ENCODE measurements at regions not wholly inside any gene's neighbourhood (a gene's known extent, or its start where the extent isn't known, plus 50 kb on each side); places are given as distances from the start of the nearest gene placed in this dataset.

GRCh38 chr11:108994887-108995286, 330.0 kb downstream of the DDX10 start:
- FAIRE-seq: no peak

DNA sequence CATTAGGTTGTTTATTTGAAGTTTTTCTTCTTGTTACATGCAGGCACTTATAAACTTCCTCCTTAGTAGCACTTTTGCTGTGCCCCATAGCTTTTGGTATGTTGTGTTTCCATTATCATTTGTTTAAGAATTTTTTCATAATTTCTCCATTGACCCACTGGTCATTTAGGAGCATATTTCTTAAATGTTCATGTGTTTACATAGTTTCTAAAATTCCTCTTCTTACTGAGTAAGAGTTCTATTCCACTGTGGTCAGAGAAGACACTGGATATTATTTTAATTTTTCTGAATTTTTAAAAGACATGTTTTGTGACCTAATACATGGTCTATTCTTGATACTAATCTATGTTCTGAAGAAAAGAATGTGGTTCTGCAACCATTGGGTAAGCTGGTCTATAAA, 333.0 kb downstream of the DDX10 start:
- no peak for FAIRE-seq

GRCh38 chr11:109000531-109000930, 335.7 kb downstream of the DDX10 start:
- FAIRE-seq: no peak

GRCh38 chr11:109001585-109001984, 336.7 kb downstream of the DDX10 start:
- FAIRE-seq: no peak

- no peak for FAIRE-seq
Measured at GRCh38 chr11:109012991-109013390, 348.1 kb downstream of the DDX10 start.

DNA sequence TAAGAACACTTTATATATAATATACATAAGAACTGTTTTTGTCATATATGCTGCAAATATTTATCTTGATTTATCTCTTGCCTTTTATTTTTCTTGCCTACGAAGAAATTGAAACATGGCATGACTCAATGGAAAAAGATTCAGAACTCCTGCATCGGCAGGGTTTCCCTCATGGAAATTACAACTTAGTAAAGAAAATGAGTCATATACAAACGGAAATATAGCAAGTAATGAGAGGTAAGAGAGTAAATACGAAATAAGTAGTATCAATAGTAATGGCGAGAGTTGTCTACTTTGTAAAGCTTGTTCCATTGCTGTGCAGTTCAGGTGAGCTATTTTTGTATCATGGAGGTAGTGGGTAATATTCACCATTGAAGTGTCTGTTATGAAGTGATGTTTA, 350.4 kb downstream of the DDX10 start:
- FAIRE-seq: no peak

GRCh38 chr11:109016724-109017123, 351.9 kb downstream of the DDX10 start:
- no peak for FAIRE-seq

DNA sequence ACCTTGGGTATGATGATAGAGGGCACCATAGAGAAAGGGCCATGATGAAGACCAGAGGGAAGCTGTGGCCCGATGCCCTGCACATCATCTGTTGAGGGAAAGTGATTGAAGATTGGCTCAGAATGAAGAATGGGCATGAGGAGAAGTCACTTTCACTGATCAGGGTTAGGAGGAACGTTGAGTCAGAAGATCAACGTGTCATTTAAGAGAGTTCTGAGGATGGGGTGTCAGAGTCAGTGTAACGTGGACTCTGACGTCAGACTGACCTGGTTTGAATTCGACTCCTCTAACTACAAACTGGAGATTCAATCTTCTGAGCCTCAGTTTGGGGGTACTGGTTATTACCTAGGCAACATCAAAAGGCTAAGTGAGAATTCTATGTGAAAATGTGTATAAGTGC, 352.6 kb downstream of the DDX10 start:
- no peak for FAIRE-seq

- no peak for FAIRE-seq
Measured at GRCh38 chr11:109018639-109019038, 353.8 kb downstream of the DDX10 start.

GRCh38 chr11:109019342-109019936, 354.6 kb downstream of the DDX10 start:
- FAIRE-seq: no peak

GRCh38 chr11:109023036-109023435, 358.2 kb downstream of the DDX10 start:
- no peak for FAIRE-seq

DNA sequence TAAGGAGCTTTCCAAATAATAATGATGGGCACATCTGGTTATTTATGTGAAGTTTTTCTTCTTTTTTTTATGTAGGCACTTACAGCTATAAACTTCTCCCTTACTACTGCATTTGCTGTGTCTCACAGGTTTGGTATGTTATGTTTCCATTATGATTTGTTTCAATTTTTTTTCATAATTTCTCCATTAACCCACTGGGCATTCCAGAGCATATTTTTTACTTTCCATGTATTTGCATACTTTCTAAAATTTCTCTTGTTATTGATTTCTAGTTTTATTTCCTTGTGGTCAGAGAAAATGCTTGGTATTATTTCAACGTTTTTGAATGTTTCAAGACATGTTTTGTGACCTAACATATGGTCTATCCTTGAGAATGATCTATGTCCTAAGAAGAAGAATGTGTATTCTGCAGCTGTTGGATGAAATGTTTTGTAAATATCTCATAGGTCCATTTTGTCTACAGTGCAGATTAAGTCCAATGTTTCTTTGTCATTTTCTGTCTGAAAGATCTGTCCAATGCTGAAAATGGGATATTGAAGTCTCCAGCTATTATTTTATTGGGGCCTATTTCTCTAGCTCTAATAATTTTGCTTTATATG, 362.1 kb downstream of the DDX10 start:
- FAIRE-seq: no peak

- FAIRE-seq: peak; percentile 38
Measured at GRCh38 chr11:109027851-109028250, 363.0 kb downstream of the DDX10 start.

DNA sequence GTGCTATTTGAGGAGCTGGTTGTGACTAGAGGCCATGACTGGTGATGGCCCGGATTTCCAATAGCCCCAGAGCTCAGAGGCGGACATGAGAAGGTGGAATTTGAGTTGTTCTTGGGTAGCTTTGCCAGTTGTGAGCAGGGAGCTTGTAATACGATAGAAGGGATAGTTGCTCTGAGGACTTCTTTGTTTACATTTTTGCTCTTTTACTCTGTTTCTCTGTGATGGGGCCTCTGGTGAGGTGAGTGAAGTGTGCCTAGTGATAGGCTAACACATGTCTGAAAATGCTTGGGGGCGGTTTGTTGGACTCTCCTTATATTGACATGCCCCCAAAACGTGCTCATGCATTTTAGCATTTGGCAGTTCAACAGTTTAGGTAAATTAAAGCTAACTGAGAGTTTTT, 365.1 kb downstream of the DDX10 start:
- FAIRE-seq: no peak

DNA sequence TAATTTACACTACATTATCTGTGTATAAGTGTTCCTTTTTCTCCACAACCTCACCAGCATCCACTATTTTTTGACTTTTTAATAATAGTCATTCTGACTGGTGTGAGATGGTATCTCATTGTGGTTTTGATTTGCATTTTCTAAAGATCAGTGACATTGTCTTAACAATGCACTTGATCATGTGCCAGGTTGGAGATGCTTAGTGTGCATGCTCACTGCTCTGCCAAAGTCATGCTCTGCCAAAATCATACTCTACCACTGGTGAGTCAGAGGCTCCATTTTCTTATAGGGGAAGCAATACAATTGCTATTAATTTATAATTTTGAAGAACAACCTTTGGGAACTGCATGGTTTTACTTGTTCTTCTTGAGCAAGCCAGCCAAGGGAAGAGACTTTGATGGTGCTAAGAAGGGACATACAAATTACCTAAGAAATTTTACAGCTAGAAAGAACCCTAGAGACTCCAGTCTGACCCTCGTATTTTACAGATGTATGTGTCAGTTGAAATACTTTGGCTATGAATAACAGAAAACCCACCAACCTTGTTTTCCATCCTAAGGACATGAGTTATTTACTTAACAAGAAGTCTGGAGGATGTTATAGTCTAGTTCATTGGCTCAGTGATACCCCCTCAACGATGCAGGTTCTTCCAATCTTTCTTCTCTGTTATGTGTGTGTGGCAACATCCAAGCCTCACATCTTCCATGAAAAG, 368.9 kb downstream of the DDX10 start:
- FAIRE-seq: no peak

GRCh38 chr11:109034339-109034696, 369.4 kb downstream of the DDX10 start:
- FAIRE-seq: no peak

DNA sequence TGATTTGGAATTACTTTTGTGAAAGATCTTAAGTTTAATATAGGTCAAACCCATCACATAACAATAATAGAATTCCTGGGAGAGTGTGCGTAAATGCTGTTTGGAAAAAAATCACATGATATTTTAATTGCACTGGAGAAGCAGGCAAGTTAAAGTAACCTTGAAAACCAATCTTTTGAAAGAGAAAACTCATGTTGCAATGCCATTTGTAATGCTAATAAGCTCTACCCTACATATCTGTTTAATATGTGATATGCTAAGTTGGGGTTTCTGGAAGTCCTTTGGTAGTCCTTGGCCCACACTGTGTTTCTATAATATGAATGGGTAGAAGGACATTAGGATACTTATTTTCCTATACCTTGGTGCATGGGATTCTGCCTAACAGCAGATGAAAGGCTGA, 370.4 kb downstream of the DDX10 start:
- FAIRE-seq: no peak

- FAIRE-seq: no peak
Measured at GRCh38 chr11:109036011-109036410, 371.1 kb downstream of the DDX10 start.

DNA sequence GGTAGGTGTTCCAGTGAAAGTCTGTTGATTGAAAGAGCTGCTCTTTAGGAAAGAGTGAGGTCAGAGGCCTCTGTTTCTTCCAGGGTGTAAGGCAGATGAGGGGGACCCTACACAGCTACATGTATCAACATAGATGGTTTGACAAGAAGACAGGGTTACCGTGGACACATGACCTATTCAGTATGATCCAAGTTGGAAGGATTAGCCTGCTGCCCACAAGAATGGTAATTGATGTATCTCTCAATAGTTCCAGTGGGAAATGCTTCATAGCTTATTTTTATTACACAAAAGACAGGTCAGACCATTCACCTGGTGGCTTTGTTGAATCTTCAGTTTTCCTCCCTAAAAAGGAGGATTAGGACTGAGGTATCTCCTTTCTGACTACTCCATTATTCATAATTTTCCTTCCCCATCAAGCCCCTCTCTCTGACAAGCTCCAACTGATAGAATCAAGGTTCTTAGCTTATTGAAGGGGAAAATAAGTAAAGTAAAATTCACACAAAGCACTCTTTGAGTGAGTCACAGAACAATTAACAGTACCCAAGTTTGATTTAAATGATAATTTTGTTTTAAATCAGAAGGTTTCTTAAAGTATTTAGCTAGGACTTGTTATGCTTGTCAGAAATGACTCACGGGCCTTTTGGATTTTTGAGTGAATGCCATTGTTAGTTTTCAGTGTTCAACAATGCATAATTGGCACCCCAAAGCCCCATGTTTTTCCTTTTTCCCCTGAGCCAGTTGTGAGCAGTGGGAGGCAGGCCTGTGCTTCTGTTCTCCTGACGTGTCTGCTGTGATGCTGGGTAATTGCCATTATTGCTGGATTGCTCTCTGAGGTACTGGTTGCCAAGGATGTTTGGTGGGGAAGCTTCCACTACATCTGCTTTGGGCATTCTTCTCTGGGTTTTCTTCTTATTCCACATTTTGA, 373.2 kb downstream of the DDX10 start:
- no peak for FAIRE-seq

- FAIRE-seq: no peak
Measured at GRCh38 chr11:109039611-109040010, 374.7 kb downstream of the DDX10 start.

DNA sequence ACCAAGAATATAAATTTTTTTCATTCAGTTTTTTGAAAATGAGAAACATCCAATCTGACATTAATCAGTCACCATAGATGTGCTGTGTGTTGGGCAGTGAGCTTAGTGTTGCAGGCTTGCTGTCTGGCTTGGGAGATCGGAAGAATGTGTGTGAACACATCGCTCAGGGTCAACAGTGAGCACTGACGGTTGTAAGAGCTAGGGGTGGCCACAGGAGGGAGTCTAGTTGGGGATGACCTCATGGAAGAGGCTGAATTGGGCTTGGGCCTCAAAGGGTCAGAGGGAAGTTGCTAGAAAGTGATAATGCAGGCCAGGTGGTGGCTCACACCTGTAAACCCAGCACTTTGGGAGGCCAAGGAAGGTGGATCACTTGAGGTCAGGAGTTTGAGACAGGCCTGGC, 375.4 kb downstream of the DDX10 start:
- no peak for FAIRE-seq

DNA sequence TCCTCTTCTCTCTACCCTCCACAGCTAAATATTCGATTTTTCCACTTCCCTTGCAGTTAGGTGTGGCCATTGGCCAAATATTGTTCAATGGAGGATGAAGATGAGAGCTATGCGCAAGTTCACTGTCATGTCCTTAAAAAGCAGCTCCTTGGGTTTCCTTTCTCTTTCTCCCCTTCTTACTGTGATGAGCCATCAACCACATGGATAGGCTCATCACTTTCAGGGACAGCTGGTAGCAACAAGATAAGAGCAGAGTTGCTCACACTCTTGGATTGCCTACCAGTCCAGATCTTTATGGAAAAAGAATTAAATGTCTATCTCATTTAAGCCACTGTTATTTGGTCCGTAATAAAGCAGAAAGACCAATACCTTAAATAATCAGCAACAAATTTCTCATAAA, 377.0 kb downstream of the DDX10 start:
- FAIRE-seq: no peak

- no peak for FAIRE-seq
Measured at GRCh38 chr11:109043315-109043714, 378.4 kb downstream of the DDX10 start.

All from TTC549 (cell line).